Activated T-helper 1 cell treated with anti-CD3 and anti-CD28 coated beads, Interleukin-2, amount 50 U/mL, for 16 hours (primary cell): ENCODE measurements at regions not wholly inside any gene's neighbourhood (a gene's known extent, or its start where the extent isn't known, plus 50 kb on each side); places are given as distances from the start of the nearest gene placed in this dataset.

ENCODE experiments used
- DNase-seq, 2 donors: peaks; one replicate each; pipeline ENCODE4 v3.0.0-alpha.2; 2020; ENCODE audit warnings: low read depth in 1 of 2, low spot score in 1 of 2

GRCh38 chr2:5986801-5987787, 294.9 kb downstream of the SOX11 start:
- DNase-seq = no peak

GRCh38 chr2:5988120-5988519, 295.9 kb downstream of the SOX11 start:
- DNase-seq = no peak

GRCh38 chr2:5990086-5990485, 297.9 kb downstream of the SOX11 start:
- DNase-seq = no peak

- no peak for DNase-seq
Observed at GRCh38 chr2:5991305-5991968, 299.3 kb downstream of the SOX11 start.

GRCh38 chr2:5995832-5996231, 303.6 kb downstream of the SOX11 start:
- no peak for DNase-seq

GRCh38 chr2:6008186-6008585, 316.0 kb downstream of the SOX11 start:
- no peak for DNase-seq

- no peak for DNase-seq
Observed at GRCh38 chr2:6008726-6009125, 316.5 kb downstream of the SOX11 start.

GRCh38 chr2:6010163-6010562, 318.0 kb downstream of the SOX11 start:
- no peak for DNase-seq

- no peak for DNase-seq
Observed at GRCh38 chr2:6011921-6012320, 319.7 kb downstream of the SOX11 start.

GRCh38 chr2:6017736-6018286, 325.6 kb downstream of the SOX11 start:
- DNase-seq = no peak

GRCh38 chr2:6024229-6024628, 332.0 kb downstream of the SOX11 start:
- no peak for DNase-seq

- no peak for DNase-seq
Observed at GRCh38 chr2:6024784-6025183, 332.6 kb downstream of the SOX11 start.

- DNase-seq = no peak
Observed at GRCh38 chr2:6025391-6025790, 333.2 kb downstream of the SOX11 start.

- no peak for DNase-seq
Observed at GRCh38 chr2:6027066-6027465, 334.9 kb downstream of the SOX11 start.

GRCh38 chr2:6031200-6031867, 339.1 kb downstream of the SOX11 start:
- DNase-seq = no peak

- no peak for DNase-seq
Observed at GRCh38 chr2:6036211-6036610, 344.0 kb downstream of the SOX11 start.

GRCh38 chr2:6043238-6043637, 351.1 kb downstream of the SOX11 start:
- no peak for DNase-seq

GRCh38 chr2:6052649-6053048, 360.5 kb downstream of the SOX11 start:
- no peak for DNase-seq

- no peak for DNase-seq
Observed at GRCh38 chr2:6053743-6054142, 361.6 kb downstream of the SOX11 start.

GRCh38 chr2:6054161-6054671, 362.0 kb downstream of the SOX11 start:
- DNase-seq = no peak

GRCh38 chr2:6060992-6061663, 368.9 kb downstream of the SOX11 start:
- no peak for DNase-seq
